Right lobe of liver (tissue), 4 donors: ENCODE measurements at regions not wholly inside any gene's neighbourhood (a gene's known extent, or its start where the extent isn't known, plus 50 kb on each side); places are given as distances from the start of the nearest gene placed in this dataset.

Source experiments
- CTCF ChIP-seq, 4 donors: fragments of 200-600 bp in 3 of 4; fragments of 450-650 bp in 1 of 4; IDR thresholded peaks; one replicate each; pipeline versions ENCODE4 v1.5.1 to v1.8.0; 2016 to 2022; ENCODE audit warnings: antibody characterized with exemption in 4 of 4, mild to moderate bottlenecking in 2 of 4
- POLR2A ChIP-seq: fragments of 450-650 bp; IDR thresholded peaks from one replicate; pipeline ENCODE4 v1.6.1; 2017; ENCODE audit warnings: antibody characterized with exemption, mild to moderate bottlenecking
- donor health status: DM: no; HTN: no; CAD: no.
- donor health status: DM: no; HTN: no; CAD: no.
- donor health status: DM: no; HTN: yes; CAD: no.

DNA sequence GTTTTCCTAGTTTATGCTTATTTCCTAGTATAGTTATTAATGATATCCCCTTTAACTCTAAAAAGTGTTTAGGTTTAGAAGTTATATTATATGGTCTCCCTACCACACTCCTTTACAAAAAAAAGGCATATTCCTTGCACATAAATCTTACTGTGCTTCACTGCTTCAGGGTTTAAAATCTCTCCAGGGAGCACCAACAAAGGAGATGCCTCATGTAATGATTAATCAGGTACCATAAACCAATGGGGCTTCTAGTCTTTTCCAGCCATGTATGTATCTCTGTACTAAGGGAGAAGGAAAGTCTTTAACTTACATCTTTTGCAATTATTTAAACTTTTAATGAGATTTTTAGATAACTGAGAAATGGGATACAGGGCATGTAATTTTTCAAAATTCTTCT is 91.5 kb upstream of the RBMS3 start:
- no peak for TF ChIP-seq CTCF (IDR thresholded peaks at IDR 0.05)
- TF ChIP-seq POLR2A: no peak
